Testis (tissue), 2 donors: ENCODE measurements at regions not wholly inside any gene's neighbourhood (a gene's known extent, or its start where the extent isn't known, plus 50 kb on each side); places are given as distances from the start of the nearest gene placed in this dataset.

Experiments
- POLR2A ChIP-seq: fragments of 450-650 bp; IDR thresholded peaks from one replicate; pipeline ENCODE4 v1.6.1; 2017; ENCODE audit warnings: antibody characterized with exemption, mild to moderate bottlenecking, moderate library complexity
- TF ChIP-seq, protein P1 (sequence below), 3 experiments: fragments of 450-650 bp in 2 of 3; fragments of 200-600 bp in 1 of 3; sonication (generic) in 1 of 3; IDR thresholded peaks; one replicate each; pipeline ENCODE4 v1.5.1; 2016 to 2019; ENCODE audit warnings: antibody characterized with exemption in 3 of 3, mild to moderate bottlenecking in 2 of 3, moderate library complexity in 1 of 3

DNA sequence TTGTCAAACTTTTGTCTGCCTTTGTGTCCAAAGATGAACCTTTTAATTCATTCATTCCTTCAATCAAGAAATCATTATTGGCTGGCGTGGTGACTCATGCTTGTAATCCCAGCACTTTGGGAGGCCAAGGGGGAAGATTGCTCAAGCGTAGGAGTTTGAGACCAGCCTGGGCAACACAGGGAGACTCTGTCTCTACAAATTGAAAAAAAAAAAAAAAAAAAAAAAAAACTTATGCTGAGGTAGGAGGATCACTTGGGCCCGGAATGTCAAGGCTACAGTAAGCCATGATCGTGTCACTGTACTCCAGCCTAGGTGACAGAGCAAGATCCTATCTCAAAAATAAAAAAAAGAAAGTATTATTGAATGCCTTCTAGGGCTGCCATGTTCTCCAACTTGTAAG, 51.3 kb upstream of the CXADR start:
- TF ChIP-seq, protein P1, sequence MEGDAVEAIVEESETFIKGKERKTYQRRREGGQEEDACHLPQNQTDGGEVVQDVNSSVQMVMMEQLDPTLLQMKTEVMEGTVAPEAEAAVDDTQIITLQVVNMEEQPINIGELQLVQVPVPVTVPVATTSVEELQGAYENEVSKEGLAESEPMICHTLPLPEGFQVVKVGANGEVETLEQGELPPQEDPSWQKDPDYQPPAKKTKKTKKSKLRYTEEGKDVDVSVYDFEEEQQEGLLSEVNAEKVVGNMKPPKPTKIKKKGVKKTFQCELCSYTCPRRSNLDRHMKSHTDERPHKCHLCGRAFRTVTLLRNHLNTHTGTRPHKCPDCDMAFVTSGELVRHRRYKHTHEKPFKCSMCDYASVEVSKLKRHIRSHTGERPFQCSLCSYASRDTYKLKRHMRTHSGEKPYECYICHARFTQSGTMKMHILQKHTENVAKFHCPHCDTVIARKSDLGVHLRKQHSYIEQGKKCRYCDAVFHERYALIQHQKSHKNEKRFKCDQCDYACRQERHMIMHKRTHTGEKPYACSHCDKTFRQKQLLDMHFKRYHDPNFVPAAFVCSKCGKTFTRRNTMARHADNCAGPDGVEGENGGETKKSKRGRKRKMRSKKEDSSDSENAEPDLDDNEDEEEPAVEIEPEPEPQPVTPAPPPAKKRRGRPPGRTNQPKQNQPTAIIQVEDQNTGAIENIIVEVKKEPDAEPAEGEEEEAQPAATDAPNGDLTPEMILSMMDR (IDR thresholded peaks at IDR 0.05) = no peak
- TF ChIP-seq POLR2A = no peak
